ENCODE measurements at regions not wholly inside any gene's neighbourhood (a gene's known extent, or its start where the extent isn't known, plus 50 kb on each side); places are given as distances from the start of the nearest gene placed in this dataset.

GRCh38 chrX:79645749-79646148, 278.6 kb upstream of the ITM2A start:
- Mint-ChIP-seq H3K9me3 (no peaks in the 10 kb centered on the region), H3K27me3 (peaks cover 41% of the 10 kb centered on the region), H3K4me3 (no peak overlapping the region), H3K4me1 (ENCODE audit: low read depth) (no peaks in the 10 kb centered on the region), H3K36me3 (ENCODE audit: low read depth) (no peaks in the 10 kb centered on the region), H3K27ac (no peak overlapping the region)
- no peak for DNase-seq

GRCh38 chrX:79631526-79631925, 264.4 kb upstream of the ITM2A start:
- H3K36me3 Mint-ChIP-seq (ENCODE audit: low read depth): no peaks in the 10 kb centered on the region
- peaks cover 19% of the 10 kb centered on the region for H3K27me3 Mint-ChIP-seq
- H3K4me1 Mint-ChIP-seq (ENCODE audit: low read depth): no peaks in the 10 kb centered on the region
- no peak for DNase-seq
- no peak overlapping the region for H3K27ac Mint-ChIP-seq
- no peak overlapping the region for H3K4me3 Mint-ChIP-seq
- H3K9me3 Mint-ChIP-seq: no peaks in the 10 kb centered on the region

GRCh38 chrX:79630033-79631009, 263.2 kb upstream of the ITM2A start:
- DNase-seq: no peak
- no peaks in the 10 kb centered on the region for H3K9me3 Mint-ChIP-seq
- H3K4me1 Mint-ChIP-seq (ENCODE audit: low read depth): no peaks in the 10 kb centered on the region
- H3K27ac Mint-ChIP-seq: no peak overlapping the region
- no peaks in the 10 kb centered on the region for H3K36me3 Mint-ChIP-seq (ENCODE audit: low read depth)
- peaks cover 23% of the 10 kb centered on the region for H3K27me3 Mint-ChIP-seq
- no peak overlapping the region for H3K4me3 Mint-ChIP-seq

- H3K27me3 Mint-ChIP-seq: peaks cover 28% of the 10 kb centered on the region
- H3K4me1 Mint-ChIP-seq (ENCODE audit: low read depth): no peaks in the 10 kb centered on the region
- no peak overlapping the region for H3K27ac Mint-ChIP-seq
- DNase-seq: no peak
- no peaks in the 10 kb centered on the region for H3K9me3 Mint-ChIP-seq
- no peaks in the 10 kb centered on the region for H3K36me3 Mint-ChIP-seq (ENCODE audit: low read depth)
- H3K4me3 Mint-ChIP-seq: no peak overlapping the region
Observed at GRCh38 chrX:79623098-79623762, 256.1 kb upstream of the ITM2A start.

- Mint-ChIP-seq H3K9me3 (no peaks in the 10 kb centered on the region), H3K36me3 (ENCODE audit: low read depth) (no peaks in the 10 kb centered on the region), H3K27me3 (peaks cover 35% of the 10 kb centered on the region), H3K4me1 (ENCODE audit: low read depth) (no peaks in the 10 kb centered on the region), H3K27ac (no peak overlapping the region), H3K4me3 (no peak overlapping the region)
- no peak for DNase-seq
Observed at GRCh38 chrX:79618280-79618679, 251.1 kb upstream of the ITM2A start.

- Mint-ChIP-seq H3K9me3 (no peaks in the 10 kb centered on the region), H3K27ac (no peak overlapping the region), H3K36me3 (ENCODE audit: low read depth) (no peaks in the 10 kb centered on the region), H3K4me3 (no peak overlapping the region), H3K27me3 (peaks cover 51% of the 10 kb centered on the region), H3K4me1 (ENCODE audit: low read depth) (no peaks in the 10 kb centered on the region)
- no peak for DNase-seq
Observed at GRCh38 chrX:79604364-79604763, 237.2 kb upstream of the ITM2A start.

- no peak for DNase-seq
- Mint-ChIP-seq H3K4me1 (ENCODE audit: low read depth) (no peaks in the 10 kb centered on the region), H3K27me3 (peaks cover 55% of the 10 kb centered on the region), H3K36me3 (ENCODE audit: low read depth) (no peaks in the 10 kb centered on the region), H3K27ac (no peak overlapping the region), H3K9me3 (no peaks in the 10 kb centered on the region), H3K4me3 (no peak overlapping the region)
Observed at GRCh38 chrX:79601341-79602131, 234.4 kb upstream of the ITM2A start.

- Mint-ChIP-seq H3K4me3 (no peak overlapping the region), H3K27me3 (peaks cover 60% of the 10 kb centered on the region), H3K9me3 (no peaks in the 10 kb centered on the region), H3K36me3 (ENCODE audit: low read depth) (no peaks in the 10 kb centered on the region), H3K4me1 (ENCODE audit: low read depth) (no peaks in the 10 kb centered on the region), H3K27ac (no peak overlapping the region)
- DNase-seq: no peak
Observed at GRCh38 chrX:79592259-79592658, 225.1 kb upstream of the ITM2A start.

GRCh38 chrX:79588233-79588632, 221.1 kb upstream of the ITM2A start:
- Mint-ChIP-seq H3K9me3 (peaks cover 3% of the 10 kb centered on the region), H3K27me3 (peaks cover 63% of the 10 kb centered on the region), H3K4me1 (ENCODE audit: low read depth) (no peaks in the 10 kb centered on the region), H3K27ac (no peak overlapping the region), H3K4me3 (no peak overlapping the region), H3K36me3 (ENCODE audit: low read depth) (no peaks in the 10 kb centered on the region)
- DNase-seq: no peak

- Mint-ChIP-seq H3K27me3 (peaks cover 34% of the 10 kb centered on the region), H3K4me3 (no peak overlapping the region), H3K4me1 (ENCODE audit: low read depth) (no peaks in the 10 kb centered on the region), H3K36me3 (ENCODE audit: low read depth) (no peaks in the 10 kb centered on the region), H3K27ac (no peak overlapping the region), H3K9me3 (peaks cover 6% of the 10 kb centered on the region)
- DNase-seq: no peak
Observed at GRCh38 chrX:79573760-79574159, 206.6 kb upstream of the ITM2A start.

GRCh38 chrX:79572566-79572965, 205.4 kb upstream of the ITM2A start:
- H3K27ac Mint-ChIP-seq: no peak overlapping the region
- DNase-seq: no peak
- H3K27me3 Mint-ChIP-seq: peaks cover 45% of the 10 kb centered on the region
- H3K9me3 Mint-ChIP-seq: peaks cover 7% of the 10 kb centered on the region
- H3K36me3 Mint-ChIP-seq (ENCODE audit: low read depth): no peaks in the 10 kb centered on the region
- H3K4me3 Mint-ChIP-seq: no peak overlapping the region
- H3K4me1 Mint-ChIP-seq (ENCODE audit: low read depth): no peaks in the 10 kb centered on the region

- Mint-ChIP-seq H3K9me3 (peaks cover 7% of the 10 kb centered on the region), H3K27me3 (peaks cover 53% of the 10 kb centered on the region), H3K27ac (no peak overlapping the region), H3K4me3 (no peak overlapping the region), H3K4me1 (ENCODE audit: low read depth) (no peaks in the 10 kb centered on the region), H3K36me3 (ENCODE audit: low read depth) (no peaks in the 10 kb centered on the region)
- DNase-seq: no peak
Observed at GRCh38 chrX:79570524-79571240, 203.5 kb upstream of the ITM2A start.

- Mint-ChIP-seq H3K4me1 (ENCODE audit: low read depth) (no peaks in the 10 kb centered on the region), H3K36me3 (ENCODE audit: low read depth) (no peaks in the 10 kb centered on the region), H3K9me3 (peaks cover 7% of the 10 kb centered on the region), H3K27me3 (peaks cover 54% of the 10 kb centered on the region), H3K27ac (no peak overlapping the region), H3K4me3 (no peak overlapping the region)
- DNase-seq: no peak
Observed at GRCh38 chrX:79568309-79568708, 201.2 kb upstream of the ITM2A start.

- Mint-ChIP-seq H3K4me1 (ENCODE audit: low read depth) (no peaks in the 10 kb centered on the region), H3K27me3 (peaks cover 52% of the 10 kb centered on the region), H3K9me3 (peaks cover 7% of the 10 kb centered on the region), H3K36me3 (ENCODE audit: low read depth) (no peaks in the 10 kb centered on the region), H3K4me3 (no peak overlapping the region), H3K27ac (no peak overlapping the region)
- no peak for DNase-seq
Observed at GRCh38 chrX:79564362-79564761, 197.2 kb upstream of the ITM2A start.

Data from activated T-cell treated with anti-CD3 and anti-CD28 coated beads, Interleukin-2, amount 50 U/mL, for 24 hours (primary cell).